HG03342 (cell line): ENCODE measurements at regions not wholly inside any gene's neighbourhood (a gene's known extent, or its start where the extent isn't known, plus 50 kb on each side); places are given as distances from the start of the nearest gene placed in this dataset.
A peak's percentile ranks its signal among the peaks of the same experiment; 100 is the strongest.

ENCODE experiments used
- ATAC-seq: cut with Tn5 transposase; IDR thresholded peaks from one replicate; pipeline ENCODE4 v1.9.1; 2021; ENCODE audit warnings: mild to moderate bottlenecking, moderate library complexity; ENCODE audit not compliant: unreplicated experiment

GRCh38 chr22:25390297-25391240 is 171.1 kb downstream of the CRYBB2 start:
- ATAC-seq = no peak

GRCh38 chr22:25392584-25392983 is 171.9 kb upstream of the GRK3 start:
- ATAC-seq = no peak

GRCh38 chr22:25393121-25393805 is 171.2 kb upstream of the GRK3 start:
- no peak for ATAC-seq

- ATAC-seq = no peak
Observed at GRCh38 chr22:25395468-25395867, 169.0 kb upstream of the GRK3 start.

GRCh38 chr22:25395915-25396314 is 168.6 kb upstream of the GRK3 start:
- ATAC-seq = no peak

- no peak for ATAC-seq
Observed at GRCh38 chr22:25396615-25397200, 167.8 kb upstream of the GRK3 start.

GRCh38 chr22:25397616-25398015 is 166.9 kb upstream of the GRK3 start:
- ATAC-seq = no peak

- peak; percentile 71 for ATAC-seq
Observed at GRCh38 chr22:25398591-25399062, 165.8 kb upstream of the GRK3 start.

GRCh38 chr22:25399649-25400151 is 164.8 kb upstream of the GRK3 start:
- ATAC-seq = no peak

- no peak for ATAC-seq
Observed at GRCh38 chr22:25402160-25402500, 162.3 kb upstream of the GRK3 start.

GRCh38 chr22:25402501-25403283 is 161.8 kb upstream of the GRK3 start:
- ATAC-seq = no peak

GRCh38 chr22:25403284-25403810 is 161.1 kb upstream of the GRK3 start:
- no peak for ATAC-seq

GRCh38 chr22:25403811-25404471 is 160.5 kb upstream of the GRK3 start:
- no peak for ATAC-seq

- ATAC-seq = no peak
Observed at GRCh38 chr22:25404556-25404927, 159.9 kb upstream of the GRK3 start.

GRCh38 chr22:25404928-25405816 is 159.3 kb upstream of the GRK3 start:
- no peak for ATAC-seq

- no peak for ATAC-seq
Observed at GRCh38 chr22:25405841-25406509, 158.5 kb upstream of the GRK3 start.

GRCh38 chr22:25406510-25407210 is 157.8 kb upstream of the GRK3 start:
- ATAC-seq = no peak
